ENCODE measurements at regions not wholly inside any gene's neighbourhood (a gene's known extent, or its start where the extent isn't known, plus 50 kb on each side); places are given as distances from the start of the nearest gene placed in this dataset.

DNA sequence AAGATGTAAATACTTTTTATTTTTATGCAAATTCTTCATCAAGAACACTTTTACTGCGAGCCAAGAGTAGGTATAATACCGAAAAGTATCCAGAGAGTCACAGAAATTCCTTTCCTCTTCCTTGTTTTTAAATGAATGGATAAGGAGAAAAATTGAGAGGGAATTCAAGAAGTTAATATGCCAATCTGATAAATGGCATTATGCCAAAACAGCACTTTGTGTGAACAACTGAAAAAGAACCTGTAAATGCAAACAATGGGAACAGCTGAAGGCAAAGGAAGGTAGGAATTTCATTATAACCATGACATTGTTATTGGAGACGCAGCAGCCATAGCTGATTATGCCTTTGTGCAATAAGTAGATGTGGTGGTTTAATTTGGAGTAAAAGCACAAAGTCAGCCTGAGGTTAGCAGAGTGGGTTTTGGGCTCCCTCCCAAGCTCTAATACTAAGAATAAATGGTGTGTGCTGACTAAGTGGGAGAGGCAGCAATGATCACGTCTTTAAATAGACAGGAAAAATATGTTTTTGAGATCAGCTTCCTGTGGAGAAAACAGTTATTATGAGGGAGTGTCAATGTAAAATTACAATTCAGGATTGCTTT lies 209.8 kb upstream of the NDST4 start:
- H3K36me3 ChIP-seq (ENCODE audit: insufficient read depth, low read length) = no peaks in the 10 kb centered on the region
- no peaks in the 10 kb centered on the region for H3K9me3 ChIP-seq (ENCODE audit: insufficient read depth, low read depth, low read length)
- H2AFZ ChIP-seq (ENCODE audit: low read length) = no peak overlapping the region
- no peaks in the 10 kb centered on the region for H3K4me1 ChIP-seq (ENCODE audit: insufficient read depth, low read length, poor library complexity, severe bottlenecking)
- no peak overlapping the region for H3K9ac ChIP-seq (ENCODE audit: low read depth, low read length, poor library complexity, severe bottlenecking)
- H3K4me3 ChIP-seq (ENCODE audit: low read length, poor library complexity, severe bottlenecking) = no peak overlapping the region
- TF ChIP-seq, protein P1, sequence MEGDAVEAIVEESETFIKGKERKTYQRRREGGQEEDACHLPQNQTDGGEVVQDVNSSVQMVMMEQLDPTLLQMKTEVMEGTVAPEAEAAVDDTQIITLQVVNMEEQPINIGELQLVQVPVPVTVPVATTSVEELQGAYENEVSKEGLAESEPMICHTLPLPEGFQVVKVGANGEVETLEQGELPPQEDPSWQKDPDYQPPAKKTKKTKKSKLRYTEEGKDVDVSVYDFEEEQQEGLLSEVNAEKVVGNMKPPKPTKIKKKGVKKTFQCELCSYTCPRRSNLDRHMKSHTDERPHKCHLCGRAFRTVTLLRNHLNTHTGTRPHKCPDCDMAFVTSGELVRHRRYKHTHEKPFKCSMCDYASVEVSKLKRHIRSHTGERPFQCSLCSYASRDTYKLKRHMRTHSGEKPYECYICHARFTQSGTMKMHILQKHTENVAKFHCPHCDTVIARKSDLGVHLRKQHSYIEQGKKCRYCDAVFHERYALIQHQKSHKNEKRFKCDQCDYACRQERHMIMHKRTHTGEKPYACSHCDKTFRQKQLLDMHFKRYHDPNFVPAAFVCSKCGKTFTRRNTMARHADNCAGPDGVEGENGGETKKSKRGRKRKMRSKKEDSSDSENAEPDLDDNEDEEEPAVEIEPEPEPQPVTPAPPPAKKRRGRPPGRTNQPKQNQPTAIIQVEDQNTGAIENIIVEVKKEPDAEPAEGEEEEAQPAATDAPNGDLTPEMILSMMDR (conservative IDR thresholded peaks at IDR 0.05; ENCODE audit: low read length) = no peak
- TF ChIP-seq EZH2phosphoT487 (IDR thresholded peaks at IDR 0.05; ENCODE audit: borderline replicate concordance) = no peak
- H3K27me3 ChIP-seq (ENCODE audit: insufficient read depth, low read length, poor library complexity, severe bottlenecking) = no peaks in the 10 kb centered on the region
- no peaks in the 10 kb centered on the region for H3K9me2 ChIP-seq (replicated peaks; ENCODE audit: low read depth, low read length)
- H3K4me2 ChIP-seq (ENCODE audit: low read depth, low read length, poor library complexity, severe bottlenecking) = no peak overlapping the region
- H3F3A ChIP-seq (ENCODE audit: low read depth) = no peaks in the 10 kb centered on the region
- H3K79me2 ChIP-seq (ENCODE audit: insufficient read depth, low read length) = no peaks in the 10 kb centered on the region
- no peaks in the 10 kb centered on the region for H4K20me1 ChIP-seq (ENCODE audit: insufficient read depth, low read length, poor library complexity, severe bottlenecking)

DNA sequence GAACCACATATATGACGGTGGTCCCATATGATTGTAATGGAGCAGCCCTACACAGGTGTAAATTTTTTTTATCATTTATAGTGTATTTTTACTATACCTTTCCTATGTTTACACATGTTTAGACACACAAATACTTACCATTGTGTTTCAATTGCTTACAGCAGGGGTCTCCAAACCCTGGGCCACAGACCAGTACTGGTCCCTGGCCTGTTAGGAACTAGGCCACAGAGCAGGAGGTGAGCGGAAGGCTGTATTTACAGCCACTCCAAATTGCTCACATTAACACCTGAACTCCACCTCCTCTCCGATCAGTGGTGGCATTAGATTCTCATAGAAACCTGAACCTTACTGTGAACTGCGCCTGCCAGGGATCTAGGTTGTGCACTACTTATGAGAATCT lies 201.8 kb upstream of the NDST4 start:
- H3K9me3 ChIP-seq (ENCODE audit: insufficient read depth, low read depth, low read length) = no peaks in the 10 kb centered on the region
- H3K79me2 ChIP-seq (ENCODE audit: insufficient read depth, low read length) = no peaks in the 10 kb centered on the region
- H3K9ac ChIP-seq (ENCODE audit: low read depth, low read length, poor library complexity, severe bottlenecking) = no peak overlapping the region
- H3K27me3 ChIP-seq (ENCODE audit: insufficient read depth, low read length, poor library complexity, severe bottlenecking) = no peaks in the 10 kb centered on the region
- H4K20me1 ChIP-seq (ENCODE audit: insufficient read depth, low read length, poor library complexity, severe bottlenecking) = no peaks in the 10 kb centered on the region
- no peak overlapping the region for H3K4me3 ChIP-seq (ENCODE audit: low read length, poor library complexity, severe bottlenecking)
- no peaks in the 10 kb centered on the region for H3K36me3 ChIP-seq (ENCODE audit: insufficient read depth, low read length)
- H3K4me1 ChIP-seq (ENCODE audit: insufficient read depth, low read length, poor library complexity, severe bottlenecking) = no peaks in the 10 kb centered on the region
- no peak for TF ChIP-seq EZH2phosphoT487 (IDR thresholded peaks at IDR 0.05; ENCODE audit: borderline replicate concordance)
- TF ChIP-seq, protein P1 (conservative IDR thresholded peaks at IDR 0.05; ENCODE audit: low read length) = no peak
- no peaks in the 10 kb centered on the region for H3F3A ChIP-seq (ENCODE audit: low read depth)
- no peaks in the 10 kb centered on the region for H3K9me2 ChIP-seq (replicated peaks; ENCODE audit: low read depth, low read length)
- no peak overlapping the region for H3K4me2 ChIP-seq (ENCODE audit: low read depth, low read length, poor library complexity, severe bottlenecking)
- no peak overlapping the region for H2AFZ ChIP-seq (ENCODE audit: low read length)

DNA sequence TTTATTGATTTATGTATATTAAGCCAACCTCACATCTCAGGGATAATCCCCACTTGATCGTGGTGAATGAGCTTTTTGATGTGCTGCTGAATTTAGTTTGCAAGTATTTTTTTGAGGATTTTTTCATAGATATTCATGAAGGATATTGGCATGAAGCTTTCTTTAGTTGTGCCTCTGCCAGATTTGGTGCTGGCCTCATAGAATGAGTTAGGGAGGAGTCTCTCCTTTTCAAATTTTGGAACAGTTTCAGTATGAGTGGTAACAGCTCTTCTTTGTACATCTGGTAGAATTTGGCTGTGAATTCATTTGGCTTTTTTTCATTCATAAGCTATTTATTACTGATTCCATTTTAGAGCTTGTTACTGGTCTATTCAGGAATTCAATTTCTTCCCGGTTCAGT lies 197.2 kb upstream of the NDST4 start:
- Histone ChIP-seq H3K4me2 (ENCODE audit: low read depth, low read length, poor library complexity, severe bottlenecking) (no peak overlapping the region), H3K79me2 (ENCODE audit: insufficient read depth, low read length) (no peaks in the 10 kb centered on the region), H2AFZ (ENCODE audit: low read length) (no peak overlapping the region), H3K9ac (ENCODE audit: low read depth, low read length, poor library complexity, severe bottlenecking) (no peak overlapping the region), H3K27me3 (ENCODE audit: insufficient read depth, low read length, poor library complexity, severe bottlenecking) (no peaks in the 10 kb centered on the region), H3K4me1 (ENCODE audit: insufficient read depth, low read length, poor library complexity, severe bottlenecking) (no peaks in the 10 kb centered on the region), H3F3A (ENCODE audit: low read depth) (no peaks in the 10 kb centered on the region), H3K4me3 (ENCODE audit: low read length, poor library complexity, severe bottlenecking) (no peak overlapping the region), H3K9me2 (replicated peaks; ENCODE audit: low read depth, low read length) (no peaks in the 10 kb centered on the region), H3K36me3 (ENCODE audit: insufficient read depth, low read length) (no peaks in the 10 kb centered on the region), H3K9me3 (ENCODE audit: insufficient read depth, low read depth, low read length) (no peaks in the 10 kb centered on the region), H4K20me1 (ENCODE audit: insufficient read depth, low read length, poor library complexity, severe bottlenecking) (no peaks in the 10 kb centered on the region)
- no peak for TF ChIP-seq EZH2phosphoT487 (IDR thresholded peaks at IDR 0.05; ENCODE audit: borderline replicate concordance)
- TF ChIP-seq, protein P1 (conservative IDR thresholded peaks at IDR 0.05; ENCODE audit: low read length) = no peak
